ENCODE measurements at regions not wholly inside any gene's neighbourhood (a gene's known extent, or its start where the extent isn't known, plus 50 kb on each side); places are given as distances from the start of the nearest gene placed in this dataset.
A peak's percentile ranks its signal among the peaks of the same experiment; 100 is the strongest.

DNA sequence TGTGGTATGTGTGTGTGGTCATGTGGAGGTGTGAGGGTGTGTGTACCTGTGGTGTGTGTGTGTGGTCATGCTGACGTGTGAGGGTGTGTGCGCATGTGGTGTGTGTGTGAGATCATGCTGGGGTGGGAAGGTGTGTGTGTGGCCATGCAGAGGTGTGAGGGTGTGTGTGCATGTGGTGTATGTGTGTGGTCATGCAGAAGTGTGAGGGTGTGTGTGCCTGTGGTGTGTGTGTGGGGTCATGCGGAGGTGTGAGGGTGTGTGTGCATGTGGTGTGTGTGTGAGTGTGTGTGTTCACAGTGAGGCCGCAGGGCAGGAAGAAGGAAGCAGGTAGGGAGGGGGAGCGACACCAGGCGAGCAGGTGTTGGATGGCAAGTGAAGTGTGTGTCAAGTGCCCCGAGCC, 259.0 kb downstream of the LOXHD1 start:
- TF ChIP-seq ZNF335 (tag by site-specific recombination; conservative IDR thresholded peaks at IDR 0.05), result no peak
- TF ChIP-seq SCRT2 (tag by site-specific recombination; IDR thresholded peaks at IDR 0.05), result no peak
- no peak for TF ChIP-seq ZNF658 (tag by site-specific recombination; IDR thresholded peaks at IDR 0.05)
- TF ChIP-seq WT1 (tag by site-specific recombination; IDR thresholded peaks at IDR 0.05), result no peak
- TF ChIP-seq ZBTB8A (tag by site-specific recombination; IDR thresholded peaks at IDR 0.05), result no peak
- no peak for TF ChIP-seq ZNF202 (tag by site-specific recombination; IDR thresholded peaks at IDR 0.05; ENCODE audit: borderline replicate concordance)
- TF ChIP-seq EGR2 (tag by site-specific recombination; IDR thresholded peaks at IDR 0.05; ENCODE audit: low read depth), result peak; percentile 89; the same call in 1 of the 2 replicates
- no peak for TF ChIP-seq ZNF501 (tag by site-specific recombination; IDR thresholded peaks at IDR 0.05)
- TF ChIP-seq MEIS1 (CRISPR knock-in tag; IDR thresholded peaks at IDR 0.05; ENCODE audit: borderline replicate concordance), result no peak
- TF ChIP-seq, protein P1, sequence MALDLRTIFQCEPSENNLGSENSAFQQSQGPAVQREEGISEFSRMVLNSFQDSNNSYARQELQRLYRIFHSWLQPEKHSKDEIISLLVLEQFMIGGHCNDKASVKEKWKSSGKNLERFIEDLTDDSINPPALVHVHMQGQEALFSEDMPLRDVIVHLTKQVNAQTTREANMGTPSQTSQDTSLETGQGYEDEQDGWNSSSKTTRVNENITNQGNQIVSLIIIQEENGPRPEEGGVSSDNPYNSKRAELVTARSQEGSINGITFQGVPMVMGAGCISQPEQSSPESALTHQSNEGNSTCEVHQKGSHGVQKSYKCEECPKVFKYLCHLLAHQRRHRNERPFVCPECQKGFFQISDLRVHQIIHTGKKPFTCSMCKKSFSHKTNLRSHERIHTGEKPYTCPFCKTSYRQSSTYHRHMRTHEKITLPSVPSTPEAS (tag by site-specific recombination; IDR thresholded peaks at IDR 0.05), result peak; percentile 64; the same call in 1 of the 2 replicates
- TF ChIP-seq ZNF239 (tag by site-specific recombination; IDR thresholded peaks at IDR 0.05), result 0 out of 2 replicates have a peak, but pooled peaks have one; percentile 30
- TF ChIP-seq, protein P2, sequence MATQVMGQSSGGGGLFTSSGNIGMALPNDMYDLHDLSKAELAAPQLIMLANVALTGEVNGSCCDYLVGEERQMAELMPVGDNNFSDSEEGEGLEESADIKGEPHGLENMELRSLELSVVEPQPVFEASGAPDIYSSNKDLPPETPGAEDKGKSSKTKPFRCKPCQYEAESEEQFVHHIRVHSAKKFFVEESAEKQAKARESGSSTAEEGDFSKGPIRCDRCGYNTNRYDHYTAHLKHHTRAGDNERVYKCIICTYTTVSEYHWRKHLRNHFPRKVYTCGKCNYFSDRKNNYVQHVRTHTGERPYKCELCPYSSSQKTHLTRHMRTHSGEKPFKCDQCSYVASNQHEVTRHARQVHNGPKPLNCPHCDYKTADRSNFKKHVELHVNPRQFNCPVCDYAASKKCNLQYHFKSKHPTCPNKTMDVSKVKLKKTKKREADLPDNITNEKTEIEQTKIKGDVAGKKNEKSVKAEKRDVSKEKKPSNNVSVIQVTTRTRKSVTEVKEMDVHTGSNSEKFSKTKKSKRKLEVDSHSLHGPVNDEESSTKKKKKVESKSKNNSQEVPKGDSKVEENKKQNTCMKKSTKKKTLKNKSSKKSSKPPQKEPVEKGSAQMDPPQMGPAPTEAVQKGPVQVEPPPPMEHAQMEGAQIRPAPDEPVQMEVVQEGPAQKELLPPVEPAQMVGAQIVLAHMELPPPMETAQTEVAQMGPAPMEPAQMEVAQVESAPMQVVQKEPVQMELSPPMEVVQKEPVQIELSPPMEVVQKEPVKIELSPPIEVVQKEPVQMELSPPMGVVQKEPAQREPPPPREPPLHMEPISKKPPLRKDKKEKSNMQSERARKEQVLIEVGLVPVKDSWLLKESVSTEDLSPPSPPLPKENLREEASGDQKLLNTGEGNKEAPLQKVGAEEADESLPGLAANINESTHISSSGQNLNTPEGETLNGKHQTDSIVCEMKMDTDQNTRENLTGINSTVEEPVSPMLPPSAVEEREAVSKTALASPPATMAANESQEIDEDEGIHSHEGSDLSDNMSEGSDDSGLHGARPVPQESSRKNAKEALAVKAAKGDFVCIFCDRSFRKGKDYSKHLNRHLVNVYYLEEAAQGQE (tag by site-specific recombination; IDR thresholded peaks at IDR 0.05), result no peak
- TF ChIP-seq, protein P3, sequence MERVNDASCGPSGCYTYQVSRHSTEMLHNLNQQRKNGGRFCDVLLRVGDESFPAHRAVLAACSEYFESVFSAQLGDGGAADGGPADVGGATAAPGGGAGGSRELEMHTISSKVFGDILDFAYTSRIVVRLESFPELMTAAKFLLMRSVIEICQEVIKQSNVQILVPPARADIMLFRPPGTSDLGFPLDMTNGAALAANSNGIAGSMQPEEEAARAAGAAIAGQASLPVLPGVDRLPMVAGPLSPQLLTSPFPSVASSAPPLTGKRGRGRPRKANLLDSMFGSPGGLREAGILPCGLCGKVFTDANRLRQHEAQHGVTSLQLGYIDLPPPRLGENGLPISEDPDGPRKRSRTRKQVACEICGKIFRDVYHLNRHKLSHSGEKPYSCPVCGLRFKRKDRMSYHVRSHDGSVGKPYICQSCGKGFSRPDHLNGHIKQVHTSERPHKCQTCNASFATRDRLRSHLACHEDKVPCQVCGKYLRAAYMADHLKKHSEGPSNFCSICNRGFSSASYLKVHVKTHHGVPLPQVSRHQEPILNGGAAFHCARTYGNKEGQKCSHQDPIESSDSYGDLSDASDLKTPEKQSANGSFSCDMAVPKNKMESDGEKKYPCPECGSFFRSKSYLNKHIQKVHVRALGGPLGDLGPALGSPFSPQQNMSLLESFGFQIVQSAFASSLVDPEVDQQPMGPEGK (tag by site-specific recombination; IDR thresholded peaks at IDR 0.05), result no peak
- peak; percentile 85 for TF ChIP-seq ZFHX2 (tag by site-specific recombination; conservative IDR thresholded peaks at IDR 0.05)

DNA sequence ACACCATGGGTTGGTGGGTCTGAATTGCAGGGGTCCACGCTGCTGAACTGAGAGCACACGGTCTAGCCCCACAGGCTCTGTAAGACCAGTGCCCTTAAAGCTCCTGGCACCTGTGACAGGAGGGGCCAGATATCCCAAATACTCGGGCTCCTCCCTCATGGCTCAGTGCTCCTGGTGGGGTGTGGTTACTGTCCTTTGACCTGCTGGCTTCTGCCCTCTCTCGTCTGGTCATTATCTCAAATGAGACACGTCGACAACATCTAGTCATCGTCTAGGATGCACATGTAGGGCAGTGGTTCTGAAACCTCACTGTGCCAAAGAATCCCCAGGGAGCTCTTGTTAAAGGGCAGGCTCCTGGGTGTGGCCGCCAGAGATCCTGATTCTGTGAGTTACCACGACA, 258.4 kb downstream of the LOXHD1 start:
- H3K36me3 ChIP-seq (ENCODE audit: control insufficient read depth in 2 of 2, insufficient read depth in 1 of 2, low read length in 2 of 2), result no peaks in the 10 kb centered on the region
- no peaks in the 10 kb centered on the region; the same call in 1 of the 2 replicates for H3K4me1 ChIP-seq (ENCODE audit: control insufficient read depth, insufficient read depth, low read length)
- no peak overlapping the region for H3K27ac ChIP-seq (ENCODE audit: extremely low read depth, low read depth, low read length)
- POLR2A ChIA-PET, result no interaction called here
- no peaks in the 10 kb centered on the region for H3K9me3 ChIP-seq (ENCODE audit: control insufficient read depth, insufficient read depth, low read depth, low read length)
- no peak overlapping the region for H3K4me3 ChIP-seq (ENCODE audit: low read depth, low read length)
- CTCF ChIA-PET, result interaction anchor here (1.0 kb wide), 1 partner anchor 117 kb away, joined by 3 read pairs; no protein-coding TSS in a partner anchor
- TF ChIP-seq, protein P4, sequence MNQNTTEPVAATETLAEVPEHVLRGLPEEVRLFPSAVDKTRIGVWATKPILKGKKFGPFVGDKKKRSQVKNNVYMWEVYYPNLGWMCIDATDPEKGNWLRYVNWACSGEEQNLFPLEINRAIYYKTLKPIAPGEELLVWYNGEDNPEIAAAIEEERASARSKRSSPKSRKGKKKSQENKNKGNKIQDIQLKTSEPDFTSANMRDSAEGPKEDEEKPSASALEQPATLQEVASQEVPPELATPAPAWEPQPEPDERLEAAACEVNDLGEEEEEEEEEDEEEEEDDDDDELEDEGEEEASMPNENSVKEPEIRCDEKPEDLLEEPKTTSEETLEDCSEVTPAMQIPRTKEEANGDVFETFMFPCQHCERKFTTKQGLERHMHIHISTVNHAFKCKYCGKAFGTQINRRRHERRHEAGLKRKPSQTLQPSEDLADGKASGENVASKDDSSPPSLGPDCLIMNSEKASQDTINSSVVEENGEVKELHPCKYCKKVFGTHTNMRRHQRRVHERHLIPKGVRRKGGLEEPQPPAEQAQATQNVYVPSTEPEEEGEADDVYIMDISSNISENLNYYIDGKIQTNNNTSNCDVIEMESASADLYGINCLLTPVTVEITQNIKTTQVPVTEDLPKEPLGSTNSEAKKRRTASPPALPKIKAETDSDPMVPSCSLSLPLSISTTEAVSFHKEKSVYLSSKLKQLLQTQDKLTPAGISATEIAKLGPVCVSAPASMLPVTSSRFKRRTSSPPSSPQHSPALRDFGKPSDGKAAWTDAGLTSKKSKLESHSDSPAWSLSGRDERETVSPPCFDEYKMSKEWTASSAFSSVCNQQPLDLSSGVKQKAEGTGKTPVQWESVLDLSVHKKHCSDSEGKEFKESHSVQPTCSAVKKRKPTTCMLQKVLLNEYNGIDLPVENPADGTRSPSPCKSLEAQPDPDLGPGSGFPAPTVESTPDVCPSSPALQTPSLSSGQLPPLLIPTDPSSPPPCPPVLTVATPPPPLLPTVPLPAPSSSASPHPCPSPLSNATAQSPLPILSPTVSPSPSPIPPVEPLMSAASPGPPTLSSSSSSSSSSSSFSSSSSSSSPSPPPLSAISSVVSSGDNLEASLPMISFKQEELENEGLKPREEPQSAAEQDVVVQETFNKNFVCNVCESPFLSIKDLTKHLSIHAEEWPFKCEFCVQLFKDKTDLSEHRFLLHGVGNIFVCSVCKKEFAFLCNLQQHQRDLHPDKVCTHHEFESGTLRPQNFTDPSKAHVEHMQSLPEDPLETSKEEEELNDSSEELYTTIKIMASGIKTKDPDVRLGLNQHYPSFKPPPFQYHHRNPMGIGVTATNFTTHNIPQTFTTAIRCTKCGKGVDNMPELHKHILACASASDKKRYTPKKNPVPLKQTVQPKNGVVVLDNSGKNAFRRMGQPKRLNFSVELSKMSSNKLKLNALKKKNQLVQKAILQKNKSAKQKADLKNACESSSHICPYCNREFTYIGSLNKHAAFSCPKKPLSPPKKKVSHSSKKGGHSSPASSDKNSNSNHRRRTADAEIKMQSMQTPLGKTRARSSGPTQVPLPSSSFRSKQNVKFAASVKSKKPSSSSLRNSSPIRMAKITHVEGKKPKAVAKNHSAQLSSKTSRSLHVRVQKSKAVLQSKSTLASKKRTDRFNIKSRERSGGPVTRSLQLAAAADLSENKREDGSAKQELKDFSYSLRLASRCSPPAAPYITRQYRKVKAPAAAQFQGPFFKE (tag by site-specific recombination; IDR thresholded peaks at IDR 0.05; ENCODE audit: borderline replicate concordance), result no peak
- TF ChIP-seq ZNF48 (tag by site-specific recombination; IDR thresholded peaks at IDR 0.05), result no peak
- no peak for TF ChIP-seq ZNF146 (tag by site-specific recombination; IDR thresholded peaks at IDR 0.05)
- no peak for TF ChIP-seq ZNF169 (tag by site-specific recombination; IDR thresholded peaks at IDR 0.05)
- no peak for TF ChIP-seq ZNF132 (tag by site-specific recombination; IDR thresholded peaks at IDR 0.05; ENCODE audit: borderline replicate concordance)
- TF ChIP-seq ZNF140 (tag by site-specific recombination; IDR thresholded peaks at IDR 0.05), result no peak
- TF ChIP-seq ZFP37 (tag by site-specific recombination; IDR thresholded peaks at IDR 0.05), result no peak
- TF ChIP-seq ZNF473 (tag by site-specific recombination; IDR thresholded peaks at IDR 0.05), result no peak
- no peak for TF ChIP-seq ZNF629 (tag by site-specific recombination; IDR thresholded peaks at IDR 0.05)
- no peak for TF ChIP-seq SP7 (tag by site-specific recombination; IDR thresholded peaks at IDR 0.05)

More for the DNA sequence above, 259.0 kb downstream of the LOXHD1 start:
- no peaks in the 10 kb centered on the region for H3K36me3 ChIP-seq (ENCODE audit: control insufficient read depth in 2 of 2, insufficient read depth in 1 of 2, low read length in 2 of 2)
- ChIA-PET CTCF (interaction anchor here (1.0 kb wide), 1 partner anchor 117 kb away, joined by 3 read pairs; no protein-coding TSS in a partner anchor), POLR2A (no interaction called here)
- H3K4me3 ChIP-seq (ENCODE audit: low read depth, low read length), result no peak overlapping the region
- no peaks in the 10 kb centered on the region for H3K9me3 ChIP-seq (ENCODE audit: control insufficient read depth, insufficient read depth, low read depth, low read length)
- no peaks in the 10 kb centered on the region; the same call in 1 of the 2 replicates for H3K4me1 ChIP-seq (ENCODE audit: control insufficient read depth, insufficient read depth, low read length)
- H3K27ac ChIP-seq (ENCODE audit: extremely low read depth, low read depth, low read length), result no peak overlapping the region
